Karpas-422 (cell line): ENCODE measurements at regions not wholly inside any gene's neighbourhood (a gene's known extent, or its start where the extent isn't known, plus 50 kb on each side); places are given as distances from the start of the nearest gene placed in this dataset.

ENCODE experiments used
- DNase-seq: peaks from one replicate; pipeline ENCODE4 v3.0.0-alpha.2; 2015
- H2AFZ ChIP-seq: fragments of 200-600 bp; sonication (generic); 2 replicates; pipeline ENCODE4 v1.6.1; 2014; ENCODE audit warnings: antibody characterized with exemption, low read length, mixed read lengths
- H3K27ac ChIP-seq: fragments of 200-600 bp; sonication (generic); 2 replicates; pipeline ENCODE4 v1.5.1; 2014; ENCODE audit warnings: mild to moderate bottlenecking, low read length, moderate library complexity
- H3K27me3 ChIP-seq: fragments of 200-600 bp; sonication (generic); 2 replicates; pipeline ENCODE4 v1.6.1; 2014; ENCODE audit warnings: low read length, mixed read lengths
- H3K36me3 ChIP-seq: fragments of 200-600 bp; sonication (generic); 2 replicates; pipeline ENCODE4 v1.6.1; 2014; ENCODE audit warnings: low read length, mixed read lengths; ENCODE audit not compliant: insufficient read depth
- H3K4me1 ChIP-seq: fragments of 200-600 bp; sonication (generic); 2 replicates; pipeline ENCODE4 v1.6.1; 2014; ENCODE audit warnings: mild to moderate bottlenecking, low read length, mixed read lengths
- H3K4me2 ChIP-seq: fragments of 200-600 bp; sonication (generic); 2 replicates; pipeline ENCODE4 v1.6.1; 2014; ENCODE audit warnings: low read length, low read depth, mild to moderate bottlenecking; ENCODE audit not compliant: poor library complexity, severe bottlenecking
- H3K4me3 ChIP-seq: fragments of 200-600 bp; sonication (generic); 2 replicates; pipeline ENCODE4 v1.5.1; 2014; ENCODE audit warnings: mild to moderate bottlenecking, antibody characterized with exemption, low read length, mixed read lengths
- H3K79me2 ChIP-seq: fragments of 200-600 bp; sonication (generic); 2 replicates; pipeline ENCODE4 v1.6.1; 2014; ENCODE audit warnings: mild to moderate bottlenecking, low read length, mixed read lengths
- H3K9ac ChIP-seq: fragments of 200-600 bp; sonication (generic); 2 replicates; pipeline ENCODE4 v1.6.0; 2014; ENCODE audit warnings: low read length
- H3K9me2 ChIP-seq: fragments of 200-600 bp; sonication (generic), shearing (Covaris generic); replicated peaks from 2 replicates; pipeline ENCODE4 v1.6.0; 2014; ENCODE audit warnings: mild to moderate bottlenecking, low read length, moderate library complexity; ENCODE audit not compliant: insufficient read depth
- H3K9me3 ChIP-seq: fragments of 300-700, 200-600 bp; sonication (generic); 2 replicates; pipeline ENCODE4 v1.6.1; 2014; ENCODE audit warnings: low read length, mixed read lengths
- H4K20me1 ChIP-seq: fragments of 200-600 bp; sonication (generic); 2 replicates; pipeline ENCODE4 v1.6.1; 2014; ENCODE audit warnings: mild to moderate bottlenecking, antibody characterized with exemption, low read length, low read depth; ENCODE audit not compliant: insufficient read depth

DNA sequence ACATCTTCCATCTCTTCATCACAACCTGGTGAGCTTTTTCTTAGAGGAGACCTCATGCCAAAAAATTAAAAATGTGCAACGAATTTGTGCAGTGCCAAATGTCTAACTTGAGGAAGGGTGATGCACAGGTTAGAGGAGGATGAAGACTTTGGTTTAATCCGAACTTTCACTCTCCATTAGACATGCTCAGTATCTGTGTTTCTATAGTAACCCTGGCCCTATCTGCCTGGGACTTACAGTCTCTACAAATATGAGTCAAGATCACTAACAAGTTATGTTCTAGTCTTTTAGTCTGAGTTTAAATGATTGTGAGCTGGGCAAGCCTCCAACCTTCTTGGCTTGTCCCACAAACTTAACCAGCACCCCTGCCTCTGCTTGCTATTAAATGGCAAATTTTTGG, 377.0 kb downstream of the BMP2 start:
- Histone ChIP-seq H3K4me2 (no peak overlapping the region), H3K79me2 (no peaks in the 10 kb centered on the region), H3K9me3 (peaks cover 19% of the 10 kb centered on the region), H3K4me3 (no peak overlapping the region), H4K20me1 (no peaks in the 10 kb centered on the region), H3K9ac (no peak overlapping the region), H3K27me3 (no peaks in the 10 kb centered on the region), H3K27ac (no peak overlapping the region), H2AFZ (no peak overlapping the region), H3K9me2 (no peaks in the 10 kb centered on the region), H3K4me1 (no peaks in the 10 kb centered on the region), H3K36me3 (no peaks in the 10 kb centered on the region; the same call in 1 of the 2 replicates)
- no peak for DNase-seq

DNA sequence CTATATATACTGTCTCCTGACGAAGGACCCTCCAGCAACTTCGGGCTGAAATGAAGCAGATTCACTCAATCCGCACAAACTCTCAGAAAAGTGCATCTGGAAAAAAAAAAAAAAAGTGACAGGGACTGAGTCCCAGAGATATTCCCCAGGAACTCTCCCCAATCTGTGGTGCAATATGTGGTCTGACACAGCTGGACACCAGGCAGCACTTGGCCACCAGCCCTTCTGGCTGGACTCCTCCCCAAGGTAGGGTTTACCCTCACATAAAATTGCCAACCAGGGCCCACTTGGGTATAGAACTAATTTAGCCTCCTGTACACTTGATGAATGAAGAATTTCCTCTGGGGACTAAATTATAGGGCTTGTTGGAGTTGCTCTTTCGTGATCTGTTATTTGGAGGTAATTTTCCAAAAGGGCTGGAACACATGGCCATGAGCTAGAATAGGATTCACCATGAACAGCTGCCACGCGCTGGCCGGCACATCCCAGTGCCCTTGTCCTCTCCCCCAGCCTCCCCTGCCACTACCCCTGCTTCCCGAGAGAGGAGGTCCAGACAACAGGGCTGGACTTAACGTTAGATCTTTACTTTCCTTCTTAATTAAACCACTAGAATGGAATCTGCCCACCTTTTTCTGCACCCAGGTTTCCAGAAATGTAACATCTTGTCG, 379.2 kb downstream of the BMP2 start:
- Histone ChIP-seq H4K20me1 (no peaks in the 10 kb centered on the region), H3K79me2 (no peaks in the 10 kb centered on the region), H3K4me3 (no peak overlapping the region), H3K9me3 (peaks cover 17% of the 10 kb centered on the region), H3K36me3 (no peaks in the 10 kb centered on the region; the same call in 1 of the 2 replicates), H3K4me1 (no peaks in the 10 kb centered on the region), H3K27ac (no peak overlapping the region), H3K27me3 (no peaks in the 10 kb centered on the region), H2AFZ (no peak overlapping the region), H3K9me2 (no peaks in the 10 kb centered on the region), H3K9ac (no peak overlapping the region), H3K4me2 (no peak overlapping the region)
- DNase-seq: no peak

DNA sequence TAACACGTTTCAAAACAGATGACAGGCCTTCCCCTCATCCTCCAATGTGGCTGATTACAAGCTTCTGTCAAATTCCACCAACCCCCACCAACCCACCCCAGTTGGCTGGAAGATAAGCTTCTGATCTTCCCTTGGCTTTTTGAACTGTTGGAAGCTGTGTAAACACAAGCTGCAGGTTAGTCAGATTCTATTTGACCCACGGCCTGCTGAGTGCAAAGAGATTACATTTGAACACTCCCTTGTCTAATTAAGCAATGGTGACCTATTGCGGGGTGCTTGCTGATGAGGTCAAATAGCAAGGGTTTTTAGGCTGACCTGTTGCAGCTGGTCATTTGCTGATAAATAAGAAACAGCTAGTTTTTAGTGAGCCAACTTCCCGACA, 379.7 kb downstream of the BMP2 start:
- Histone ChIP-seq H3K9me3 (peaks cover 17% of the 10 kb centered on the region), H3K9ac (no peak overlapping the region), H3K27ac (no peak overlapping the region), H2AFZ (no peak overlapping the region), H3K4me1 (no peaks in the 10 kb centered on the region), H3K36me3 (no peaks in the 10 kb centered on the region; the same call in 1 of the 2 replicates), H3K27me3 (no peaks in the 10 kb centered on the region), H3K4me3 (no peak overlapping the region), H3K79me2 (no peaks in the 10 kb centered on the region), H4K20me1 (no peaks in the 10 kb centered on the region), H3K4me2 (no peak overlapping the region), H3K9me2 (no peaks in the 10 kb centered on the region)
- no peak for DNase-seq

DNA sequence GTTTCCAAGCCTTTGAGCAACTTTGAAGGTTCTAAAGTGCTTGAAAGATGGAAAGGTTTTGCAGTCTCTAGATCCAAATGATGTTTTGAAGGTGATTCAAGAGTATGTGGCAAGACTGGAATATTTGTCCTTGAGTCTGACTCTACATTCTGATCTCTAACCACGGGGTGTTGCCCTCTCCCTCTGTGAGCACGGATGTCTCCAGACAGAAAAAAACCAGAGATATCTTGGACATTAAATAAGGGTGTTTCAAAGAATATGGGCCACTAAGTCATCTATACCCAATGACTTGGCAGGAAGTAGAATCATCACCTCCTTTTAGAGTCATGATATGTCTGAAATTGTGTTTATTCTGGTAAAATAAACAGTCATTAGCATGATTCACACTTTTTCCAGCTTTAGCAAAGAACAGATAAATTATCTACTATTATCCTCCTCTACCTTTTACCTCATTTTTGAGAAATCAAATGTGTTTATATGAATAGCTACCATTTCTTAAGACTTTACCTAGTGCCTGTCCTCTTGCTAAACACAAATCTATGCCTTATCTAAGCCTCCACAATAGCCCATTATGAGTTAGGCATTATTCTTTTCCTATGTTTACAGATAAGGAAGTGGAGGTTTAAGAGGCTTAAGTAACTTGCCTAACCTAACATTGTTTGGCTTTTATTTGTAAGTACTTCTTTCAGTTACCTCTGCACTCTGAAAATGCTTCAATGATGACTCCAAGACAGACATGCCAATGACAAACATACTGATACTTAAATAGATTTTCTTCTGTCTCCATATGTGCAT, 384.4 kb downstream of the BMP2 start:
- no peaks in the 10 kb centered on the region; the same call in 1 of the 2 replicates for H3K36me3 ChIP-seq
- H3K27me3 ChIP-seq: no peaks in the 10 kb centered on the region
- no peak for DNase-seq
- H3K4me3 ChIP-seq: no peak overlapping the region
- no peaks in the 10 kb centered on the region for H3K79me2 ChIP-seq
- H4K20me1 ChIP-seq: no peaks in the 10 kb centered on the region
- H3K27ac ChIP-seq: no peak overlapping the region
- H3K9ac ChIP-seq: no peak overlapping the region
- H2AFZ ChIP-seq: no peak overlapping the region
- peaks cover 17% of the 10 kb centered on the region for H3K9me3 ChIP-seq
- H3K4me1 ChIP-seq: no peaks in the 10 kb centered on the region
- H3K9me2 ChIP-seq: no peaks in the 10 kb centered on the region
- no peak overlapping the region for H3K4me2 ChIP-seq

DNA sequence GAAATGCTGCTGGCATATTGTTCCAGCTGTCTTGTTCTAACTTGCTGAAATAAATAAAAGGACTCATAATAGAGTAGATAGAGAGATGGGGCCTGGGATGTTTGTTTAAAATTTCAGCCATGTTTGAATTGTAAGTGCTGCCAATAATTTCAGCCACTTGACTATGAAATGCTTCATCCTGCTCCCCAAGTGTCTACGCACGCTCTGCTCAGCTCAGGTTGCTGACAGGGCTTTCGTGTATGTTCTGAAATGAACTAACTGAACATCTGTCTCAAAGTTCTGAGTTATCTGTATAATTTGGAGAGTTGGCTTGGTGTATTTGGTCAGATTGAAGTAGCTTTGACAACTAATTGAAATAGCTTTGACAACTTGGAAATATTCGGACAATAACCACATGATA, 387.8 kb downstream of the BMP2 start:
- no peak overlapping the region for H3K27ac ChIP-seq

DNA sequence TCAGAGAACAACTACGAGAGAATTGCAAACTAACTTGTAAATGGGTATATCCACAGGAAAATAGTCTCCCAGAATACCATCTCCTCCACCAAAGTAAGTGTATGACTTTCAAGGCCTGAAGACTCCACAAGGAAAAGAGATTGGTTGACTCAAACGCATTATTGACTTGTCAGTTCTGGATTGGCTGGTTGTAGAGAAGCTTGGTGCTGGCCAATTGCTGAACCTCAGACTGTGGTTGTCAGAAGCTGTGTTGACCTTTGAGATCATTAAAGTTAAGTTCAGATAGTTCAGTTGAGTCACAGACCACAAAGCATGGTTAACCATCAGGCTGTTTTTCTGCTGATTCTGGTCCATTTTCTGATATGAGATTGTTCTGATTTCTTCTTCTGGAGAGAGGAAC, 388.3 kb downstream of the BMP2 start:
- Histone ChIP-seq H3K9me2 (no peaks in the 10 kb centered on the region), H3K27me3 (no peaks in the 10 kb centered on the region), H3K9me3 (peaks cover 9% of the 10 kb centered on the region; the same call in 1 of the 2 replicates), H4K20me1 (no peaks in the 10 kb centered on the region), H3K4me2 (no peak overlapping the region), H3K27ac (no peak overlapping the region), H3K4me1 (no peaks in the 10 kb centered on the region), H3K9ac (no peak overlapping the region), H3K79me2 (no peaks in the 10 kb centered on the region), H3K36me3 (no peaks in the 10 kb centered on the region; the same call in 1 of the 2 replicates), H3K4me3 (no peak overlapping the region), H2AFZ (no peak overlapping the region)
- no peak for DNase-seq

More for the DNA sequence above, 387.8 kb downstream of the BMP2 start:
- no peaks in the 10 kb centered on the region for H3K27me3 ChIP-seq
- H3K9ac ChIP-seq: no peak overlapping the region
- H3K36me3 ChIP-seq: no peaks in the 10 kb centered on the region; the same call in 1 of the 2 replicates
- peaks cover 9% of the 10 kb centered on the region for H3K9me3 ChIP-seq
- H3K9me2 ChIP-seq: no peaks in the 10 kb centered on the region
- H2AFZ ChIP-seq: no peak overlapping the region
- H3K4me2 ChIP-seq: no peak overlapping the region
- H4K20me1 ChIP-seq: no peaks in the 10 kb centered on the region
- no peak for DNase-seq
- no peaks in the 10 kb centered on the region for H3K79me2 ChIP-seq
- H3K4me1 ChIP-seq: no peaks in the 10 kb centered on the region
- H3K4me3 ChIP-seq: no peak overlapping the region

DNA sequence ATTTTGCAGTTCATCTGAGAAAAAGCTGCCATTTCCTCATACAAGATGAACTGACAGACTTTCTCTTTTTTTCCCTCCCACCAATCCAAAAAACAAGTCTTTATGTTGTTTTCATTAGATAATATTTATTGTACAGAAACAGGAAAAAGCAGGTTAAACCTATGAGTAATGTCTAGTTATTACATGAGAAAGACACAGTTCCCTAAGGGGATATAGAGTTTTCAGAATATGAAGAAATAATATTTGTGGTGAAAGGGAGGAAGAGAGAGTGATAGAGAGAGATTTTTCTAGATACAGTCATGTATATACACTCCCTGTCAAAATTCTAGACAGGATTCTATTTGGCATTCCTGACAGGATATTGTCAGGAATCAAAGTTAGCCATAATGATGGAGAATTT, 392.4 kb downstream of the BMP2 start:
- Histone ChIP-seq H3K79me2 (no peaks in the 10 kb centered on the region), H3K4me2 (no peak overlapping the region), H3K4me3 (no peak overlapping the region), H3K27ac (no peak overlapping the region), H3K27me3 (no peaks in the 10 kb centered on the region), H3K9me3 (peaks cover 6% of the 10 kb centered on the region; the same call in 1 of the 2 replicates), H3K9ac (no peak overlapping the region), H2AFZ (no peak overlapping the region), H3K36me3 (no peaks in the 10 kb centered on the region), H3K9me2 (no peaks in the 10 kb centered on the region), H3K4me1 (no peaks in the 10 kb centered on the region), H4K20me1 (no peaks in the 10 kb centered on the region)
- no peak for DNase-seq

DNA sequence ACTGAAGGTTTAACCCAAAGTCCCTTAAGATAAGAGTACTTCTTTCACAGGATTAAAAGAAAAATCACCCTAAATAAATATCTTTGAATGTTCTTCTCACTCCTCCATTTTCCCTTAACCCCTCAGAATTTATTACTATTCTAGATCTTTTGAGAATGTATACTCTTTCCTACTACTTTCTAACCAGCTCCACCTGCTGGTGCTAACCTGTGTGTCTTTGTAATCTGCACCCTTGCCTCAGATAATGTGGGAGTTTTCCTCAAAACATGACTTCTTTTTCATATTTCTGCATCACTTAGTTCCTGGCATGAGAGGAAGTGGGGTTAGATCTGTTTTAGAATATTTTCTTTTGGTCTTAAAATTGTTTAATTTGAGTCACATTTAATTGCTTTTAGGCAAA, 394.2 kb downstream of the BMP2 start:
- H3K9ac ChIP-seq: no peak overlapping the region
- H2AFZ ChIP-seq: no peak overlapping the region
- H3K4me2 ChIP-seq: no peak overlapping the region
- H3K36me3 ChIP-seq: no peaks in the 10 kb centered on the region
- H4K20me1 ChIP-seq: no peaks in the 10 kb centered on the region
- no peak overlapping the region for H3K4me3 ChIP-seq
- no peaks in the 10 kb centered on the region for H3K79me2 ChIP-seq
- H3K27ac ChIP-seq: no peak overlapping the region
- H3K27me3 ChIP-seq: no peaks in the 10 kb centered on the region
- no peaks in the 10 kb centered on the region for H3K4me1 ChIP-seq
- no peaks in the 10 kb centered on the region for H3K9me2 ChIP-seq
- peaks cover 10% of the 10 kb centered on the region; the same call in 1 of the 2 replicates for H3K9me3 ChIP-seq
- DNase-seq: peak; percentile 52
